IMR-90 (cell line): ENCODE measurements at regions not wholly inside any gene's neighbourhood (a gene's known extent, or its start where the extent isn't known, plus 50 kb on each side); places are given as distances from the start of the nearest gene placed in this dataset.

Source experiments
- ATAC-seq: fragments of 200-7000 bp; cut with Tn5 transposase; 2 replicates; pipeline ENCODE4 v1.9.1; 2020; ENCODE audit warnings: low read depth, mild to moderate bottlenecking, moderate library complexity
- BruUV-seq: library from RNA; stranded (reverse); fragments of 400-500 nt; replicated peaks from 2 replicates; lab custom pipeline; 2021; lab: Mats Ljungman, UMichigan
- CTCF ChIA-PET: fragments of 300-600 bp; formaldehyde crosslinking; extraction: SDS; loops from one replicate; lab custom pipeline; 2021; ENCODE audit warnings: antibody characterized with exemption; lab: Yijun Ruan, JAX
- POLR2A ChIA-PET: fragments of 300-600 bp; sonication (Branson Sonifier 250); formaldehyde crosslinking; loops from one replicate; lab custom pipeline; 2022; ENCODE audit warnings: antibody characterized with exemption; ENCODE audit not compliant: unreplicated experiment; lab: Charles Lee
- DNase-seq: peaks from one replicate; pipeline ENCODE4 v3.0.0; 2013
- H2AFZ ChIP-seq: replicated peaks from 2 replicates; pipeline ENCODE3; 2013; ENCODE audit warnings: low read length, mild to moderate bottlenecking; ENCODE audit not compliant: poor library complexity
- H2AK5ac ChIP-seq: 2 replicates; pipeline ENCODE4 v1.6.1; 2013; ENCODE audit warnings: low read depth, low read length, inconsistent platforms
- H2AK9ac ChIP-seq: replicated peaks from 2 replicates; pipeline ENCODE3; 2013; ENCODE audit warnings: mild to moderate bottlenecking, low read depth, low read length, moderate library complexity; ENCODE audit not compliant: poor library complexity
- H2BK120ac ChIP-seq: 2 replicates; pipeline ENCODE4 v1.6.1; 2013; ENCODE audit warnings: low read depth, low read length, inconsistent platforms
- H2BK15ac ChIP-seq: 3 replicates; pipeline ENCODE4 v1.6.1; 2013; ENCODE audit warnings: low read depth, low read length, inconsistent platforms
- H2BK20ac ChIP-seq: 2 replicates; pipeline ENCODE4 v1.6.1; 2013; ENCODE audit warnings: low read depth, mild to moderate bottlenecking, inconsistent platforms, low read length, moderate library complexity
- H2BK5ac ChIP-seq: 2 replicates; pipeline ENCODE4 v1.6.1; 2013; ENCODE audit warnings: mild to moderate bottlenecking, low read depth, low read length, inconsistent platforms; ENCODE audit not compliant: poor library complexity, severe bottlenecking
- H3K14ac ChIP-seq: replicated peaks from 2 replicates; pipeline ENCODE4 v1.6.1; 2013; ENCODE audit warnings: low read depth, low read length, inconsistent platforms
- H3K18ac ChIP-seq: 2 replicates; pipeline ENCODE4 v1.6.1; 2013; ENCODE audit warnings: low read depth, low read length, control low read depth
- H3K23ac ChIP-seq: 2 replicates; pipeline ENCODE4 v1.6.1; 2013; ENCODE audit warnings: low read depth, low read length, inconsistent platforms
- H3K27ac ChIP-seq: 2 replicates; pipeline ENCODE4 v1.5.1; 2013; ENCODE audit warnings: mild to moderate bottlenecking, control low read depth, low read length; ENCODE audit not compliant: insufficient read depth
- H3K27me3 ChIP-seq: 2 replicates; pipeline ENCODE4 v1.6.1; 2013; ENCODE audit warnings: low read length; ENCODE audit not compliant: control insufficient read depth, insufficient read depth
- H3K36me3 ChIP-seq: 2 replicates; pipeline ENCODE4 v1.6.1; 2013; ENCODE audit warnings: low read length, mixed read lengths; ENCODE audit not compliant: control insufficient read depth, insufficient read depth
- H3K4ac ChIP-seq: 2 replicates; pipeline ENCODE4 v1.6.1; 2013; ENCODE audit warnings: low read depth, low read length, inconsistent platforms
- H3K4me1 ChIP-seq: 2 replicates; pipeline ENCODE4 v1.6.1; 2013; ENCODE audit warnings: low read length, mixed read lengths; ENCODE audit not compliant: control insufficient read depth, insufficient read depth
- H3K4me2 ChIP-seq: 2 replicates; pipeline ENCODE4 v1.6.1; 2013; ENCODE audit warnings: low read depth, mild to moderate bottlenecking, control low read depth, low read length, moderate library complexity
- H3K4me3 ChIP-seq: 2 replicates; pipeline ENCODE4 v1.5.1; 2013; ENCODE audit warnings: low read depth, mild to moderate bottlenecking, control low read depth, low read length, moderate library complexity; ENCODE audit not compliant: insufficient read depth
- H3K56ac ChIP-seq: 2 replicates; pipeline ENCODE4 v1.6.1; 2013; ENCODE audit warnings: low read length, inconsistent platforms; ENCODE audit not compliant: insufficient read depth; ENCODE audit errors: extremely low read depth
- H3K79me1 ChIP-seq, 2 experiments: 2 replicates each; pipeline ENCODE4 v1.6.1; 2013; ENCODE audit warnings: low read length in 2 of 2, inconsistent platforms in 1 of 2, low read depth in 1 of 2
- H3K9ac ChIP-seq: 2 replicates; pipeline ENCODE4 v1.6.1; 2013; ENCODE audit warnings: low read depth, low read length, control low read depth
- H3K9me1 ChIP-seq: 2 replicates; pipeline ENCODE4 v1.6.1; 2013; ENCODE audit warnings: low read length, inconsistent platforms; ENCODE audit not compliant: insufficient read depth
- H3K9me3 ChIP-seq: 2 replicates; pipeline ENCODE4 v1.6.1; 2013; ENCODE audit warnings: low read length; ENCODE audit not compliant: control insufficient read depth, insufficient read depth
- H4K20me1 ChIP-seq: 2 replicates; pipeline ENCODE4 v1.6.1; 2013; ENCODE audit warnings: low read length, inconsistent platforms; ENCODE audit not compliant: insufficient read depth
- H4K5ac ChIP-seq: 2 replicates; pipeline ENCODE4 v1.6.1; 2013; ENCODE audit warnings: mild to moderate bottlenecking, low read depth, low read length, control low read depth
- H4K8ac ChIP-seq, 2 experiments: 2 replicates each; pipeline ENCODE4 v1.6.1; 2013; ENCODE audit warnings: low read depth in 2 of 2, low read length in 2 of 2, control low read depth in 1 of 2, inconsistent platforms in 1 of 2
- H4K91ac ChIP-seq: 2 replicates; pipeline ENCODE4 v1.6.1; 2013; ENCODE audit warnings: low read depth, low read length, inconsistent platforms; ENCODE audit not compliant: insufficient read depth
- BHLHE40 ChIP-seq: fragments of 150-350 bp; IDR thresholded peaks from 2 replicates; pipeline ENCODE4 v1.6.1; 2016; ENCODE audit warnings: mild to moderate bottlenecking, low read depth, low read length
- CEBPB ChIP-seq: IDR thresholded peaks from 2 replicates; pipeline ENCODE4 v1.6.1; 2012; ENCODE audit warnings: low read depth, low read length, improper control_type of control experiment
- CHD1 ChIP-seq: IDR thresholded peaks from 2 replicates; pipeline ENCODE4 v1.6.1; 2012; ENCODE audit warnings: low read depth, low read length, improper control_type of control experiment
- CTCF ChIP-seq: conservative IDR thresholded peaks from 2 replicates; pipeline ENCODE4 v1.5.1; 2012; ENCODE audit warnings: mild to moderate bottlenecking, low read depth, low read length, improper control_type of control experiment
- ELK1 ChIP-seq: fragments of 150-350 bp; IDR thresholded peaks from 2 replicates; pipeline ENCODE4 v1.6.1; 2016; ENCODE audit warnings: low read depth, mild to moderate bottlenecking, low read length, moderate library complexity, borderline replicate concordance
- FOS ChIP-seq: fragments of 150-350 bp; IDR thresholded peaks from 2 replicates; pipeline ENCODE4 v1.6.1; 2016; ENCODE audit warnings: low read depth, low read length
- MAZ ChIP-seq: IDR thresholded peaks from 2 replicates; pipeline ENCODE4 v1.6.1; 2012; ENCODE audit warnings: low read depth, mild to moderate bottlenecking, low read length, improper control_type of control experiment, moderate library complexity, borderline replicate concordance
- MXI1 ChIP-seq: IDR thresholded peaks from 2 replicates; pipeline ENCODE4 v1.6.1; 2012; ENCODE audit warnings: low read depth, mild to moderate bottlenecking, low read length, moderate library complexity, borderline replicate concordance
- POLR2A ChIP-seq: IDR thresholded peaks from 2 replicates; pipeline ENCODE4 v1.6.1; 2012; ENCODE audit warnings: mild to moderate bottlenecking, low read depth, low read length
- RAD21 ChIP-seq: IDR thresholded peaks from 2 replicates; pipeline ENCODE4 v1.6.1; 2012; ENCODE audit warnings: low read length, improper control_type of control experiment
- RFX5 ChIP-seq: IDR thresholded peaks from 2 replicates; pipeline ENCODE4 v1.8.0; 2012; ENCODE audit warnings: low read depth, mild to moderate bottlenecking, low read length, moderate library complexity
- SMC3 ChIP-seq: fragments of 150-350 bp; IDR thresholded peaks from 2 replicates; pipeline ENCODE4 v1.6.1; 2016; ENCODE audit warnings: low read depth, mild to moderate bottlenecking, antibody characterized with exemption, low read length, moderate library complexity
- USF2 ChIP-seq: fragments of 150-350 bp; IDR thresholded peaks from 2 replicates; pipeline ENCODE4 v1.6.1; 2017; ENCODE audit warnings: mild to moderate bottlenecking, antibody characterized with exemption, low read length, low read depth
- WGBS, 2 experiments: methylation state at CpG; one replicate each; pipeline versions ENCODE4 v1.1.5 to v1.1.7; 2013; ENCODE audit warnings: missing lambda C conversion rate in 2 of 2; ENCODE audit not compliant: insufficient read length in 1 of 2; ENCODE audit errors: extremely low coverage in 2 of 2; 5-methylcytosine and 5-hydroxymethylcytosine counted together
- dilution Hi-C: fragments of 300-500 bp; cut with HindIII; formaldehyde crosslinking; loops from one replicate; pipeline ENCODE4 v1.14.3; 2018; ENCODE audit warnings: low sequenced_read_pairs; ENCODE audit not compliant: unreplicated experiment
- in situ Hi-C: fragments of 300-500 bp; cut with MboI; formaldehyde crosslinking; loops from 3 replicates; pipeline ENCODE4 v1.14.3; 2019; ENCODE audit warnings: low sequenced_read_pairs, inconsistent platforms, mixed read lengths
- intact Hi-C: fragments of 100-400 bp; cut with micrococcal nuclease; formaldehyde crosslinking; loops from 2 replicates; pipeline ENCODE4 v1.10.0; 2022

- Histone ChIP-seq H3K4ac (no peak overlapping the region), H3K9me3 (peaks cover 4% of the 10 kb centered on the region), H2BK5ac (no peak overlapping the region), H2AK5ac (no peak overlapping the region), H3K27ac (no peak overlapping the region), H3K18ac (no peak overlapping the region), H3K4me2 (no peak overlapping the region), H2AK9ac (no peak overlapping the region), H3K79me1 (no peaks in the 10 kb centered on the region), H3K4me1 (no peaks in the 10 kb centered on the region), H3K36me3 (no peaks in the 10 kb centered on the region), H3K4me3 (no peak overlapping the region), H3K9me1 (no peaks in the 10 kb centered on the region), H2BK20ac (no peak overlapping the region), H3K14ac (no peak overlapping the region), H2AFZ (no peak overlapping the region), H3K27me3 (no peaks in the 10 kb centered on the region), H3K23ac (no peak overlapping the region), H3K9ac (no peak overlapping the region), H3K56ac (no peak overlapping the region), H2BK120ac (no peak overlapping the region), H2BK15ac (no peak overlapping the region), H4K5ac (no peak overlapping the region), H4K8ac (no peak overlapping the region), H4K91ac (no peak overlapping the region), H4K20me1 (no peaks in the 10 kb centered on the region)
- ChIA-PET POLR2A (no interaction called here), CTCF (no interaction called here)
- dilution Hi-C loops = no loop called here
- BruUV-seq = no TSS peak
- no peak for TF ChIP-seq MXI1
- no peak for TF ChIP-seq RAD21
- no peak for TF ChIP-seq CHD1
- TF ChIP-seq ELK1 = no peak
- no peak for TF ChIP-seq MAZ
- no peak for TF ChIP-seq CEBPB
- TF ChIP-seq USF2 = no peak
- no peak for TF ChIP-seq CTCF
- no peak for TF ChIP-seq SMC3
- TF ChIP-seq FOS = no peak
- TF ChIP-seq POLR2A = no peak
- no peak for TF ChIP-seq RFX5
- no peak for TF ChIP-seq BHLHE40
- no CpG with 5 or more reads among the region's 4 CpGs for WGBS, 2 experiments
- in situ Hi-C loops = no loop called here
- DNase-seq (no peak), ATAC-seq (no peak)
- intact Hi-C loops = no loop called here
Measured at GRCh38 chr9:100852088-100852487, 176.4 kb upstream of the PLPPR1 start.
